Psoas muscle (tissue), 7 donors: ENCODE measurements at regions not wholly inside any gene's neighbourhood (a gene's known extent, or its start where the extent isn't known, plus 50 kb on each side); places are given as distances from the start of the nearest gene placed in this dataset.

ENCODE experiments used
- ATAC-seq, 4 donors: fragments of 200-7000 bp; cut with Tn5 transposase; one replicate each; pipeline ENCODE4 v1.9.1; 2020; ENCODE audit warnings: moderate library complexity in 3 of 4, mild to moderate bottlenecking in 2 of 4
- DNase-seq, 2 donors: peaks; one replicate each; pipeline ENCODE4 v3.0.0-alpha.2; 2020
- H3K27ac ChIP-seq: fragments of 200-600 bp; one replicate; pipeline ENCODE4 v1.8.0; 2022
- H3K27me3 ChIP-seq, 3 donors: fragments of 200-600 bp in 1 of 3; one replicate each; pipeline versions ENCODE4 v1.6.1 to v1.8.0; 2013 to 2022; ENCODE audit warnings: low read length in 2 of 3, mild to moderate bottlenecking in 2 of 3, moderate library complexity in 1 of 3; ENCODE audit not compliant: insufficient read depth in 3 of 3
- H3K36me3 ChIP-seq, 2 donors: fragments of 200-600 bp in 1 of 2; one replicate each; pipeline versions ENCODE4 v1.6.1 to v1.8.0; 2013 to 2022; ENCODE audit warnings: low read depth in 1 of 2, mild to moderate bottlenecking in 1 of 2, moderate library complexity in 1 of 2; ENCODE audit not compliant: insufficient read depth in 1 of 2
- H3K4me1 ChIP-seq: fragments of 200-600 bp; one replicate; pipeline ENCODE4 v1.8.0; 2022
- H3K4me3 ChIP-seq: fragments of 200-600 bp; one replicate; pipeline ENCODE4 v1.8.0; 2022; ENCODE audit warnings: mild to moderate bottlenecking
- H3K9me3 ChIP-seq: fragments of 200-600 bp; one replicate; pipeline ENCODE4 v1.8.0; 2022
- WGBS, 3 donors: extraction: QIAGEN DNeasy Blood & Tissue Kit; methylation state at CpG; one replicate each; pipeline versions ENCODE4 v1.1.6 to v1.1.7; 2013; 5-methylcytosine and 5-hydroxymethylcytosine counted together
- intact Hi-C, 2 donors: fragments of 100-400 bp; cut with DNase I; formaldehyde crosslinking; loops; one replicate each; pipeline versions ENCODE4 v1.11.0 to v1.14.2; 2022
- TF ChIP-seq, protein P1 (sequence below): fragments of 200-600 bp; IDR thresholded peaks from one replicate; pipeline ENCODE4 v1.8.0; 2022; ENCODE audit warnings: antibody characterized with exemption
- donor health status: healthy with polysubstance abuse.
- donor health status: DM: no; HTN: no; CAD: no; lungs with moderate emphysema.
- donor health status: Bipolar disorder and iron deficiency.
- donor health status: healthy.
- donor health status: DM: yes; HTN: yes; CAD: no.
- donor health status: DM: no; HTN: no; CAD: no.
- donor health status: DM: yes; HTN: yes; CAD: no.

GRCh38 chr6:53989504-53989903 is 121.7 kb upstream of the MLIP start:
- Histone ChIP-seq H3K9me3 (no peaks in the 10 kb centered on the region), H3K4me3 (no peak overlapping the region), H3K4me1 (peaks cover 18% of the 10 kb centered on the region), H3K27ac (no peak overlapping the region), H3K27me3 (no peaks in the 10 kb centered on the region), H3K36me3 (no peaks in the 10 kb centered on the region)
- ATAC-seq, result no peak
- TF ChIP-seq, protein P1, sequence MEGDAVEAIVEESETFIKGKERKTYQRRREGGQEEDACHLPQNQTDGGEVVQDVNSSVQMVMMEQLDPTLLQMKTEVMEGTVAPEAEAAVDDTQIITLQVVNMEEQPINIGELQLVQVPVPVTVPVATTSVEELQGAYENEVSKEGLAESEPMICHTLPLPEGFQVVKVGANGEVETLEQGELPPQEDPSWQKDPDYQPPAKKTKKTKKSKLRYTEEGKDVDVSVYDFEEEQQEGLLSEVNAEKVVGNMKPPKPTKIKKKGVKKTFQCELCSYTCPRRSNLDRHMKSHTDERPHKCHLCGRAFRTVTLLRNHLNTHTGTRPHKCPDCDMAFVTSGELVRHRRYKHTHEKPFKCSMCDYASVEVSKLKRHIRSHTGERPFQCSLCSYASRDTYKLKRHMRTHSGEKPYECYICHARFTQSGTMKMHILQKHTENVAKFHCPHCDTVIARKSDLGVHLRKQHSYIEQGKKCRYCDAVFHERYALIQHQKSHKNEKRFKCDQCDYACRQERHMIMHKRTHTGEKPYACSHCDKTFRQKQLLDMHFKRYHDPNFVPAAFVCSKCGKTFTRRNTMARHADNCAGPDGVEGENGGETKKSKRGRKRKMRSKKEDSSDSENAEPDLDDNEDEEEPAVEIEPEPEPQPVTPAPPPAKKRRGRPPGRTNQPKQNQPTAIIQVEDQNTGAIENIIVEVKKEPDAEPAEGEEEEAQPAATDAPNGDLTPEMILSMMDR, result no peak
- DNase-seq, result no peak
- intact Hi-C loops, result loop anchor here (10.0 kb wide), 3 partner anchors 155 to 275 kb away; no protein-coding TSS in a partner anchor

DNA sequence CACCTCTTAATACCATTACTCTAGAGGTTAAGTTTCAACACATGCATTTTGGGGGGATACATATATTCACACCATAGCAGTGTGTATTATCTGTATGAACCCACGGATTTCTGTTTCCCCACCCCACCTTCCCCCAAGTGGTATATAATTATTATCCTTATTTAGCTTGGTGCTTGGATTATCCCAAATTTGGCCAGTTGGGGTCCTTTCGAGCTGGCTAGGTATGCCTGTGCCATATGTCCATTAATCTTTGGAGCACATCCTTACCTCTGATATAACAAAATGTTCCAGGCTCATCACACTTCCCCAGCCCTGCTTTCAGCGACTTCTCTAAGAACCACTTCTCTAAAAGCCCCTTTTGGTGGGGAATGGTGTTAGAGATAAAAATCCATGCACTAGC is 118.7 kb upstream of the MLIP start:
- no peak overlapping the region for H3K4me3 ChIP-seq
- no peaks in the 10 kb centered on the region for H3K27me3 ChIP-seq
- peaks cover under 1% of the 10 kb centered on the region for H3K4me1 ChIP-seq
- no peak for ATAC-seq
- intact Hi-C loops, result no loop called here
- 90 to 99% (median 93%) methylated on average over 3 of the region's 3 CpGs for WGBS, 3 donors
- no peak overlapping the region for H3K27ac ChIP-seq
- no peaks in the 10 kb centered on the region for H3K9me3 ChIP-seq
- TF ChIP-seq, protein P1, result no peak
- no peak for DNase-seq
- no peaks in the 10 kb centered on the region for H3K36me3 ChIP-seq

DNA sequence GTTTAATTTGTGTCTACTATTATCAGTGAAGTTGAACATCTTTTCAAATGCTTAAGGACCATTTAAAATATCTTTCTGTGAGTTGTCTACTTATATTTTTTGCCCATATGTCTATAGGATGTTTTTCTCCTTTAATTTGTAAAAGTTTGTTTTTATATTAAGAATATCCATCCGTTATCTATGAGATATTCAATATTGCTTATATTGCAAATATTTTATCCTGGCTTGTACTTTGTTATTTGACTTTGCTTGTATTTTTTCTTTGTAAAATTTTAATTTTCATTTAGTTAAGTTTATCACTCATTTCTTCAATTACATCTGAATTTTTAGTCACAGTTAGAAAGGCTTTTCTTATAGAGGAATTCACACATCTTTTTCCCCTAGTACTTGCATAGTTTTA is 117.0 kb upstream of the MLIP start:
- Histone ChIP-seq H3K36me3 (no peaks in the 10 kb centered on the region), H3K27me3 (no peaks in the 10 kb centered on the region), H3K9me3 (no peaks in the 10 kb centered on the region), H3K27ac (no peak overlapping the region), H3K4me1 (peaks cover 11% of the 10 kb centered on the region), H3K4me3 (no peak overlapping the region)
- ATAC-seq, result no peak
- no peak for DNase-seq
- WGBS, 3 donors, result 95 to 100% (median 98%) methylated on average over 1 of the region's 1 CpG
- intact Hi-C loops, result no loop called here
- TF ChIP-seq, protein P1, result no peak

GRCh38 chr6:53995935-53996334 is 115.3 kb upstream of the MLIP start:
- no peaks in the 10 kb centered on the region for H3K36me3 ChIP-seq
- TF ChIP-seq, protein P1, result no peak
- no peak overlapping the region for H3K4me3 ChIP-seq
- no peaks in the 10 kb centered on the region for H3K9me3 ChIP-seq
- H3K27me3 ChIP-seq, result no peaks in the 10 kb centered on the region
- H3K27ac ChIP-seq, result no peak overlapping the region
- DNase-seq (no peak), ATAC-seq (no peak)
- H3K4me1 ChIP-seq, result peaks cover 11% of the 10 kb centered on the region
- WGBS, 3 donors, result 86 to 89% (median 88%) methylated on average over 4 of the region's 4 CpGs
- intact Hi-C loops, result no loop called here

DNA sequence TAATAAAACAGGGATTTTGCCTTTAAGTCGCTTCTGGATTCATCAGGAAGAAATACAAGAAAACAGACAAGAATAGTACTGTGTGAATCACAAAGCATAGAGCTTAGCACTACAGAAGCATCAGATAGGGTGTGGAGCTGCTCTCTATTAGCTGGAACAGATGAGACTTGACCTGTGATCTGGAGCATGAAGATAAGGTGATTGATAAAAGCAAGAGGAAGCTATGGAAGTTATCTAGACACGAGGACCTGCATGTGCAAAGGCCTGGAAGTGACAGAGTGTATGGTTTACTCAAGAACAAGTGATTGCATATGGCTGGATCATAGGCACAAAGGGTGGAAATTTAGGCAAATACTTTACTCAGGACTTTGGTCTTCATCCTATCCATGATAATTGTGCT is 112.9 kb upstream of the MLIP start:
- H3K9me3 ChIP-seq, result no peaks in the 10 kb centered on the region
- TF ChIP-seq, protein P1, result no peak
- no peak overlapping the region for H3K27ac ChIP-seq
- no peak overlapping the region for H3K4me3 ChIP-seq
- intact Hi-C loops, result no loop called here
- no peaks in the 10 kb centered on the region for H3K36me3 ChIP-seq
- DNase-seq (no peak), ATAC-seq (peak in 2 of 4 donors; percentile 49 to 51)
- WGBS, 3 donors, result 79 to 89% (median 83%) methylated on average over 2 of the region's 2 CpGs
- no peaks in the 10 kb centered on the region for H3K27me3 ChIP-seq
- H3K4me1 ChIP-seq, result peaks cover 11% of the 10 kb centered on the region
